SU-DHL-6 (cell line): ENCODE measurements at regions not wholly inside any gene's neighbourhood (a gene's known extent, or its start where the extent isn't known, plus 50 kb on each side); places are given as distances from the start of the nearest gene placed in this dataset.

Experiments
- EZH2phosphoT487 ChIP-seq: fragments of 200-600 bp; sonication (generic), shearing (Covaris generic); conservative IDR thresholded peaks from 2 replicates; pipeline ENCODE4 v1.6.1; 2018; ENCODE audit warnings: mild to moderate bottlenecking, antibody characterized with exemption, low read length, moderate library complexity, mixed read lengths
- TF ChIP-seq, protein P1 (sequence below): fragments of 200-600 bp; sonication (generic); IDR thresholded peaks from one replicate; pipeline ENCODE4 v1.5.1; 2017; ENCODE audit warnings: antibody characterized with exemption, mild to moderate bottlenecking, low read length, moderate library complexity; ENCODE audit not compliant: insufficient read depth, poor library complexity, severe bottlenecking

DNA sequence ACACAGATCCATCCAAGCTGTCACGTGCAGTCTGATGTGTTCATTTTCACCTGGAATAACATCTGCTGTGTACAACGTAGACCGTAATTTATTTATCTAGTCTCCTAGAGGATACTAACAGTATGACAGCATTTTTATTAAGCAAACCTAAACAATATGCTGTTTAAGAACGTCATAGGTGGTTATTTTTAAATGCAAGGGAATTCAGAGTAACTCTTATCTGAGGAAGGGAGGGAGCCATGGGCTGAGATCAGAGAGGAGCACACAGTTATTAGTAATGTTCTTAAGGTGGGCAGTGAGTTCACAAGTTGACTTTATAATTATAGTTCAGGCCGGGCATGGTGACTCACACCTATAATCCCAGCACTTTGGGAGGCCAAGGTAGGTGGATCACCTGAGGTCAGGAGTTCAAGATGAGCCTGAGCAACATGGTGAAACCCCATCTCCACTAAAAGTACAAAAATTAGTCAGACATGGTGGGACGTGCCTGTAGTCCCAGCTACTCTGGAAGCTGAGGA, 193.6 kb downstream of the UACA start:
- TF ChIP-seq, protein P1, sequence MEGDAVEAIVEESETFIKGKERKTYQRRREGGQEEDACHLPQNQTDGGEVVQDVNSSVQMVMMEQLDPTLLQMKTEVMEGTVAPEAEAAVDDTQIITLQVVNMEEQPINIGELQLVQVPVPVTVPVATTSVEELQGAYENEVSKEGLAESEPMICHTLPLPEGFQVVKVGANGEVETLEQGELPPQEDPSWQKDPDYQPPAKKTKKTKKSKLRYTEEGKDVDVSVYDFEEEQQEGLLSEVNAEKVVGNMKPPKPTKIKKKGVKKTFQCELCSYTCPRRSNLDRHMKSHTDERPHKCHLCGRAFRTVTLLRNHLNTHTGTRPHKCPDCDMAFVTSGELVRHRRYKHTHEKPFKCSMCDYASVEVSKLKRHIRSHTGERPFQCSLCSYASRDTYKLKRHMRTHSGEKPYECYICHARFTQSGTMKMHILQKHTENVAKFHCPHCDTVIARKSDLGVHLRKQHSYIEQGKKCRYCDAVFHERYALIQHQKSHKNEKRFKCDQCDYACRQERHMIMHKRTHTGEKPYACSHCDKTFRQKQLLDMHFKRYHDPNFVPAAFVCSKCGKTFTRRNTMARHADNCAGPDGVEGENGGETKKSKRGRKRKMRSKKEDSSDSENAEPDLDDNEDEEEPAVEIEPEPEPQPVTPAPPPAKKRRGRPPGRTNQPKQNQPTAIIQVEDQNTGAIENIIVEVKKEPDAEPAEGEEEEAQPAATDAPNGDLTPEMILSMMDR = no peak
- TF ChIP-seq EZH2phosphoT487 = no peak
